ENCODE measurements at regions not wholly inside any gene's neighbourhood (a gene's known extent, or its start where the extent isn't known, plus 50 kb on each side); places are given as distances from the start of the nearest gene placed in this dataset.

- TF ChIP-seq CTCF (IDR thresholded peaks at IDR 0.05): no peak
- no peak for TF ChIP-seq POLR2A (IDR thresholded peaks at IDR 0.05)
- TF ChIP-seq POLR2AphosphoS5 (IDR thresholded peaks at IDR 0.05): no peak
- no peak for TF ChIP-seq EP300 (IDR thresholded peaks at IDR 0.05)
Observed at GRCh38 chr4:123338715-123339114, 57.9 kb upstream of the SPRY1 start.
